ENCODE measurements at regions not wholly inside any gene's neighbourhood (a gene's known extent, or its start where the extent isn't known, plus 50 kb on each side); places are given as distances from the start of the nearest gene placed in this dataset.

DNA sequence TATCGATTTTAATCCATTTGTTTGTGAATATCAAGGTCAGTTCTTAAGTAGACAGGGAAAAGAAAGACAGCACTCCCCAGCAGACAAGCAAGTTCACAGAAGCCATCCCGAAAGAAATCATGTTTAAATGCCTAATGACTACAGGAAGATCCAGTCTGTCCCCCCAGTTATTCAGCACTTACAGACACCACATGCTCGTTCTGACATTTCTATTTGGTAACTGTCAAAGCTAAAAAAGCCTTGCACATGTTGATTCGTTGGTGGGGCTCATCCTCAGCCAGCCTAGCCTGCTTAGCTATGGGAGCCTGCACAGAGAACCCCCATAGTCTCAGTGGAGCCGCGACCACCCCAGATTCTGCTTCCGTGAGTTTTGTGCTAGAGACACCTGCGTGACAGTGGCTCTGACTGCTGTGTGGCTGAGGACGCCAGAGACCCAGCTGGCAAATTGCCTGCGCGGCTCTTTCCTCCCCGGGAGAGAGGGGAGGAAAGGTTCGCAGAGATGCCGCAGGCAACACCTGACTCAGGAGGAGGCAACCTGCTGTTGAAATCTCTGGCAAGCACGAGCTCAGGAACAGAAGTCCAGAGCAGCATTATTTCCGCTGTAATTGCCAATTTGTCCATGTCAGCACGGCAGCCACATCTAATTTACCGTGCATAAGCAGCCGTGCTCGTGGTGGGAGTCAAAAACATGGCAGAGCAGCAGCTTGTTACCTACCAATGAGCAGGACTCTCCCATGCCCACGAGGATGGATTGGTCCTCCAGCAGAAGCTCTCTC lies 194.2 kb downstream of the GPAM start:
- no peak for DNase-seq

DNA sequence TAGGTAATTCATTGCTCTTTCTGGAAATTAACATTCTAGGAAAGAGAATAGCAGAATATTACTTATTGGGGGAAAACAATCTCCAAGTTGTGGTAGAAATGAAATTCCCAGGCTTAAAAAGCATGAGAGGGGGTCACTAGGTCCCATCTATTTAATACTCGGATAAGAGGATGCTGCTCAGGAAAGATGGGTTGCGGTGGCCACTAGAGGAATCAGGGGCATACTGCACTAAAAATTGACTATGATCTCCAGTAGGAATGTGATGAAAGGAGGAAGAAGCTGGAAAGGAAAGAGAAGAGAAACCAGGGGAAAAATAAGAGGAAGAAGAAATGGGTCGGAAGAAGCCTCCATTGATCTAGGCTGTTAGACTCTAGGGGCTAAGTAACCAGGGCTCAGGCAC lies 192.8 kb downstream of the GPAM start:
- no peak for DNase-seq

DNA sequence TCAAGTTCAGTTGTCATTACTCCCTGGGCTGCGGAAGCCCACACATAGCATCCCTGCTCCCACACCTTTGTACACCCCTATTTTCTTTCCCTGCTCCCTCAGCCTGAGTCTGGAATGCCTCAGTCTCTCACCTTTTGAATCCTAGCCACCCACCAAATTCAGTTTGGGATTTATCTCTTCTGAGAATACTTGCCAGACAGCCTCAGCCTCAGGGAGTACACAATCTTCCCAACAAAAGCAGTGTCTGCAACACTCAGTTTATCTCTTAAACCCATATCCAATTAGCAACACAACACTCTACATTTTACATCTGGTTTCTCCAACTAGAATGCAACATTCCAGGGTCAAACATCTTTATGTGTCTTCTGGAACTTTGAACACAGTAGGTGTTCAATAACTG lies 190.2 kb downstream of the GPAM start:
- no peak for DNase-seq

DNA sequence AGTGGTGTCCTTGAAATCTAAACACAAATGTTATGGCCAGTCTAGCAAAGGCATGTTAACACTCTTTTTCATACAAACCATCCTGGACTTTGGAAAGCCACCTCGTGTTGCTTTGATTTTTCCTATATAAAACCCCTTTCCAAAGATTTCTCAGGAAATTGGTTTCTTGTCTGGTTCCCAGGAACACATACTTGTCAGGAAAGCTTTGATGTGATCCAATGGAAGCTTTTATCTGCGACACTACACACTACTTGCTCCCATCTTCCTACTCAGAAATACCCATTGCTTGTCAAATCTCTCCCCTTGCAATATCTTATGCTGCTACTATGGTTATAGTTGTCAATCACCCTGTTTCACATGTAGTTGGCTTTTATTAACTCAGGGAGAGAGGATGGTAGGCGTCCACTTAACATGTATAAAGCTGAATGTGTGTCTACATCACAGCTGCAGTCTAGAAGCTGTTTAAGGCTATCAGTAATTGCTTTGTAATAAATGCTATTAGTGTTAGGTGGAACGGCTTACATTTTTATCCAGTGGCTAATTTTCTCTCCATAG lies 189.6 kb downstream of the GPAM start:
- no peak for DNase-seq

DNA sequence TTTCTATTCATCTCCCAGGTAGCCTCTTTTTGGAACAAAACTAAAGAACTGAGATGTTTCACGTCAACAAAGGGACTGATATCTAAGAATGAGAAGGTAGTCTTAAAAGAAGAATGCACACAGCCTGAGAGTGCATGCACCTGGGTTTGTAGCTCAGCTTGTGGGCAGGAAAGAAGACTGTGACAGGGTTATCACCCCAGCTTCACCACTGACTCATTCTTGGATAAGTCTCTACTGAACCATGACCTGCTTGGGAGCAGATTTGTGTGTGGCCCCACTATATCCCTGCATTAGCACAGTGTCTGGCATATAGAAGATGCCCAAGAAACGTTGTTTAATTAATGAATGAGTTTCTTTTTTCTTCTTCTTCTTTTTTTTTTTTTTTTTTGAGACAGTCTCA lies 187.5 kb downstream of the GPAM start:
- no peak for DNase-seq

DNA sequence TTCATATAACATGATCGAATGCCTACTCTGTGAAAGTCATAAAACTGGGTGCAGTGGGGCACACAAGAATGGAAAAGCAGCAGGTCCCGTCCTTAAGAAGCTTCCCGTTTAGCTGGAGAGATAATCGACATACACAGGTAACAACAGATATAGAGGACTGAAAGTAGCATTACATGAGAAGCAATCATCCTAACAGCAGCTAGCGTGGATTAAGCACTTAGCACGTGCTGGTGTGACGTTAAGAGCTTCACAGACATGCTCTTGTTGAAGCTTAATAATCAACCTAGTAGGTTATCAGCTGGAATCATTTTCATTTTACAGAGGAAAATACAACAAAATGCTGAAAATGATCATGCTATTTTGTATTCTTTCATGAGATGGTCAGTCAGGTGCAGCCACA lies 184.8 kb downstream of the GPAM start:
- DNase-seq = no peak

DNA sequence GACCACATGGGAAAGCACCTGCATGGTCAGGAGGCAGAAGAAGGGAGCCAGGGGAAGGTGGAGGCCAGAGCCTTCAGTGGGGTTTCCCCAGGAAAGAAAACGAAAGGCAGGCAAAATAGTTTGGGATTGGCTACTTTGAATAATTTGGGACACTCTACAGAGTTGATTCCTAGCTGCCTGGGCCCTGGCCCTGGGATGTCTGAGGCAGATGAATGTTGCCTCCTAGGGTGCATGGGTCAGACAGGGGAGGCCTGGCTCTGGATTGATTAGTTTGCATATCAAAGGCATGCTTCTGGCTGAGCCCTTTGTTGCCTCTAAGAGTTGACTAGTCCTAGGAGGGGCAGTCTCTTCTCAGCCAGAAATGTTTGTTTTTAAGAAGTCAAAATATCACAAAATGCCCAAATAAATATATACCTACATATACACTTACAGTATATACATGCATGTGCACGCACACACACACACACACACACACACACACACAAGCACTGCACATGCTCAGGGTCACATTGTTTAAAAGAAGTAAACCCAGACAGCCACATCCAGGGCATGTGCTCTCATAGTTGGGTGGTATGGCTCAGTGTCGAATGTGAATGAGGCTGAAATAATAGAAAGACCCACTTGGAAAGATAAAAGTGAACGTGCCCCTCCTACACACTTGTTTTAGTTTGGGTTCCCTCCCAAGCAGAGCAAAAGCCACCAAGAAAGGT lies 184.2 kb downstream of the GPAM start:
- DNase-seq = no peak

DNA sequence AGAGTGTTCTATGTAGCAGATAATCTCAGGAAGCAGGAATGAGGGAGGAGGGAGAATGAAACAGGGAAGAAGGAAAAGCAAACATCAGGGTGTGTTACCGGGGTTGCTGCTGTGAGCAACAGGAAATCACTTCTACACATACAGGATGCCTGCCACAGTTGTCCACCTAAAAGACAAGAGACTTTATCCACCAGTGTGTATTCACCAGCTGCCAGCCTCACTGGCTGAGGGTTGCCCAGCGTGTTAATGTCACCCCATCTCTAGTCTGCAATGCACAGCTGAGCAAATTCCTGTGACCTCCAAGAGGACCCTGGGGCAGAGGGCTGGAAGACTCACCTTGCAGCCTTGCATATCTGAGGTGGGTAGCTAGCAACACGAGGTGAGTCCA lies 183.7 kb downstream of the GPAM start:
- no peak for DNase-seq

DNA sequence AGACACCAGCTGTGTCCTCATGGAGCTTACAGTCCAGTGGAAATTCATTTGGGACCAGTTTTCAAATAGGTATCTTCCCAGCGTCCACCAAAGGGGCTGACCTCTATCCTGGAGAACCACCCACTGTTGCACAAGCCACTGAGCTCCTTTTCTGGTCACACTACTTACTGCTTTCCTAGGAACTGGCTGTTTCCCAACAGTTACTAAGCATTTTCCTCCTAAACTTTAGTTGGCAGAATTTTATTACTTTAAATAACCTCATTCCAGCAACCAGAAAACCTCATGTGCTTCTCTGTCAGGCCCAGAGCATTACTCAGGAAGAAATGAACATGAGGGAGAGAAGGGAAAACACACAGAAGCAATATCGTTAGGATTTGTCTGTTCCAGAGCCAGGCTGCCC lies 183.1 kb downstream of the GPAM start:
- no peak for DNase-seq

DNA sequence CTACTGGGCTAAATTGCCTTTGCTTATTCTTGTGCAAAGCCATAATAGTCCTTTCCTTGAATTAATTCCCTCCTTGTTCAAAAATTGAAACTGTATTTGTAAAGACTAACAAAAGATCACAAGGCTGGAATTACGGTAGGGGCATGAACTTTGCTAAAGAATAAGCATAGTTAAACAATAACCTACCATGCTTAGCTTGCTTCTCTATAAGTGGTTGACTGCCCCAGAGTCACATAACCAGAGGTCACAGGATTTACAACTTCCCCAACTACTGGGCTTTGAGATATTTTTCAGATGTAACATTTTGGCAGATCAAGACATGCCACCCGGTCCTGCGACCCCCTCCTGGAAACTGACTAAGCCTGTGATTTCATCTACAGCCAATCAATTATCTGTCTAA lies 181.4 kb downstream of the GPAM start:
- DNase-seq = no peak

DNA sequence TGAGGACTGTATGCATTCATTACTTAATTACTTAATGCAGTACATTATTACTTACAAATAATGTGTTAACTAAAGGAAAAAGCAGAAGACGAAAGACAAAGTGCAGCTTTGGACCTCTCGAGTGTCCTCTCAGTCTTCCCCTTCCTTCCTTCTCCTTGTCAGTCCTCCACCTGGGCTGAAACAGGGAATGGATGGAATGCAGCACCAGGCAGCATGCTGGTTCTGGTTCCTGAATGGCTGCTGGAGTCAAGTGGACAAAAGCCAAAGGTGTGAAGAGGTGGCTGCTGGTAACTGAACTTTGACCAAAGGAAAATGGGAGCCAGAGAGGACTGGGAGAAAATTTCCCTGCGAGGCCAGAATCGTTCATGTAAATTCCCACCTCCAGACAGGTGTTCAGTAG lies 179.5 kb downstream of the GPAM start:
- DNase-seq = no peak

DNA sequence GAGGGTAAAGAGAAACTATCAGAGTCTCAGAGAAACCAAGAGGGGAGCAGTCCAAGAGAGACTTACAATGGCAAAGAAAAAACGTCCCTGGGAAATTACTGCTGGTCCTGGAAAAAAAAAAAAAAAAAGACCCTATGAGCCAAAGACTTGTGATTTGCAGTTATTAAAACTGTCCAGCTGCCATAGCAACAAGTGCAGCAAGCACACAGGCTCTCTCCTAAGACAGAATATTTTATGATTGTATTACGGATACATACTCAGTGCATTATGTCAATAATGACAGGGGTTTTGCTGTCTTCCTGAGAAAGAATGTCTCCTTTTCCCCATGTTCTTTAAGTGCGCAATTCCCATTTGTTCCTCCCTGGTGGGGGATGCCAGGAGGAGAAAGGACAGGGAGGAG lies 178.5 kb downstream of the GPAM start:
- no peak for DNase-seq

DNA sequence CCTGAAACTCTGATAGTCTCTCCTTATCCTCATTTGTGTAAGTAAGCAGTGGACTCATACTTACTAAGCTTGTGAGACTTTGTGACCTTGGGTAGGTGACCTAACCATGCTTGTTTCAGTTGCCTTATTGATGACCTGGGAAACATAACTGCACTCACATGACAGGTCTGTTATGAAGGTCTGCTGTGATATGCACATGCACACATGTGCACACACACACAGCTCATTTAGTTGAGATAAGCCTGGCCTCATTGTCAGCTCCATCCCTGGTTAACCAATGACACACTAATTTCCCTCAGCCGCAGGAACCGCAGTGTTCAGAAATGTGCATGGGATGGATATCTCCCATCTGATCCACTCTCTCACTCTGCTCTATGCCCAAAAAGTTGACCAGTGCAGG lies 177.2 kb downstream of the GPAM start:
- DNase-seq = no peak

DNA sequence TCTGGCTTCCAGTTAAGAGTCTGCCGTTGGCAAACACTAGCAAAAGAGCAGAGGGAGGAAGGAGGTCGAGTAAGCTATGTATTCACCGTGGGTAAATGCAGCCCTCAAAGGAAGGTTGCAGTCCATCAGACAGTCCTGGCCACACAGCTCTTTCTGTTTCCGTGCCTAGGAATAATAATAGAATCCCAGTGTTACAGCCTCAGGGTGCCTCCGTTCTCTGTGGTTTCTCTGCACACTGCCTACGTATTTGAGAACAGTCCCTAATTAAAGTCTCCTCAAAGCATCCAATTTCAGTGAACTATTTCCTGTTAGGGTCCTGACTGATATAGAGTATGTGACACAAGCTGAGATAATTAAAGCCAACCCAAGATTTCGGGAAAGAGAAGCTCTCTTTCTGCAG lies 176.7 kb downstream of the GPAM start:
- no peak for DNase-seq

DNA sequence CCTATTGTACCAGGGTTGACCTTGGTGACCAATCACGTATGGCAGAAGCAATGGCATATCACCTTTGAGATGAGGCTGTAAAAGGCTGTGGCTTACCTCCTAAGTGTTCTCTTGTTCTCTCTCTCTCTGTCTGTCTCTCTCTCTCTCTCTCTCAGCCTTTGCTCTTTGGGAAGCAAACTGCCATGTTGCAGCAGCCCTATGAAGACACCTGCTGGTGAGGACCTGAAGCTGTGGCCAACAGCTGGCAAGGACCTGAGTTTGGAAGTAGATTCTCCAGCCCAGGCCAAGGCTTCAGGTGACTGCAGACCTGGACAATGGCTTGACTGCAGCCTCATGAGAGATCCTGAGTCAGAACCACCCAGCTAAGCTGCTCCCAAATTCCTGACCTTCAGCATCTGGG lies 161.4 kb downstream of the GPAM start:
- DNase-seq = no peak

DNA sequence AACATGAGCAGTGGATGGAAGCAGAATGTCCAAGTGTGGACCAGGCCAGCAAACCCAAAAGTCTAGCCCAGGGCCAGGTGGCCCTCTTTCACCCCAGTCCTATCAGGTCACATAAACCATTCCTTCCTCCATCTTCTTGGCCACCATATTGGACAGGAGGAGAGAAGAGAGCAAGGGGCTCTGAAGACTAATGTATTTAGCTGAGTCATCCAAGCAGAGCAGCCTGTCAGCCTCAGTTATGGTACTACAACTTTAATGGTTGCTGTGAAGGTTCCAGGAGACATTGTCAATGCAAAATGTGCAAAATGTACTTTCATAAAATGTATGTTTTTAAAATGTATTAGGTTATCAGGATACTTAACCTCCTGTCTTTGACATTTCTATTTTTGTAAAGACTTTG lies 159.5 kb downstream of the GPAM start:
- no peak for DNase-seq

DNA sequence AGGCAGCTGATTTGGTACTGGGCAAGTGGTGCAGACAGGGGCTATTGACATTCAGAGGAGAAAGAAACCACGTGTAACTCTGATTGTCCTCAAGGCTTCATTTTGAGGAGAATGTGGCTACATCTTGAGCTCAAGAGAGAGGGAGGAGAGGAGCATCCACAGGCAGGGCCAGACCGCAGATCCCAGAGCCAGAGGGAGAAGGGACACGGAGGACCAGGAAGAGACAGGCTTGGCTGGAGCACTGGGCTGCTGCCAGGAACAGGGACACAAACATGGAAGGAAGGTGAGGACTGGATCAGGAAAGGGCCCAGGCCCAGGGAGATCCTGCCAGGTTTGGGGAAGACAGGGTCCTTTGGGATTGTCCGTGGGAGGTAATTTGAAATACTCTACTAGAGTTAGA lies 158.3 kb downstream of the GPAM start:
- DNase-seq = no peak

DNA sequence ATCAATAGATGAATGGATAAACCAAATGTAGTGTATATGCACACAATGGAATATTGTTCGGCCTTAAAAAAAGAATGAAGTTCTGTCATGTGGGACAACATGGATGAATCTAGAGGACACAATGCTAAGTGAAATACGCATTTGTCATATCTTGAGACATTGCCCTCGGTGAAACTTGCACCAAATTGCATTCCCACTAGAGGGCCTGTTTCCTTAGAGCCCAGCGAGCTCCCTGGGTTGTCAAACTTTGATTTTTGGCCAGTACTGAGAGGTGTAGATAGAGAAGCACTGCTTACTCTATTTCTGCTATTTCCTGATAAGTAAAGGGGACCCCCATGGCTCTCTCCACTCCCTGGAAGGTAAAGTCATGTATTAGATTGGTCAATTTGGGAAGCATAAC lies 157.1 kb downstream of the GPAM start:
- no peak for DNase-seq

DNA sequence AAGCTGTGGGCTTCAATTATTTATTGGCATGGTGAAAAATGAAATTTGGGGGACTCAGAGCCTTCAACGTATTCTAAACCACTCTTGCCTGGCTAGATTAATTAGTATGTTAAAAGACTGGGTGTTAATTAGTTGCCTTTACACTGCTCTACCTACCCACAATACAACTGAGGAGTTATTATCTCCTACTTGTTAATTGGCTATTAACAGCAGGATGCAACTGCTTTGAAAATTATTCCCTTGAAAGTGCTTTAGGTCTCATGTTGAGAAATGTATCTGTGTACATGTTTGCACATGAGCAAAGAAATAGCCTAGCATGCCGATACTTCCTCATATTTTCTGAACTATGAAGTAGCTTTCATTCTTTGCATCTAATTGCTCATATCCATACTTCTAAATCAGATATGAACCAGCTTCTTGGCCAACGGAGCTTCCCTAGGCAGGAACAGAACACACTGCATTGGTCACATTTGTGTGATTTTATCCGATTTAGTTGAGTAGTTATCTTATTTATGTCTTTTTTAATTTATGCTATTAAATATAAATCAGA lies 155.8 kb downstream of the GPAM start:
- DNase-seq = no peak

DNA sequence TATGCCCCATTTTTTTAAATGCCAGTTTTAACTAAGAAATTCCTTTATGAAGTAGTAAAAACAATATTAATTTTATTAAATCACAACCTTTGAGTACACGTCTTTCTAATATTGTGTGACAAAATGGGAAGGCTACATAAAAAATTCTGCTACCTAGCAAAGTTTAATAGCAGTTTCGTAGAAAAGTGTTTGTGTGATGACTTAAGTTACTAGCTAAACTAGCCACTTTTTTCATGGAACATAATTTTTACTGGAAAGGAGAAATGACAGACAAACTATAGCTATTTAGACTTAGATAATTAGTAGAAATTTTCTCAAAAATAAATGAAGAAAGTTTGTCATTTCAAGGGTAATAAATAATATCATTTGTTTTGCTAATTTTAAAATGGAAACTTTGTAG lies 153.1 kb downstream of the GPAM start:
- no peak for DNase-seq

DNA sequence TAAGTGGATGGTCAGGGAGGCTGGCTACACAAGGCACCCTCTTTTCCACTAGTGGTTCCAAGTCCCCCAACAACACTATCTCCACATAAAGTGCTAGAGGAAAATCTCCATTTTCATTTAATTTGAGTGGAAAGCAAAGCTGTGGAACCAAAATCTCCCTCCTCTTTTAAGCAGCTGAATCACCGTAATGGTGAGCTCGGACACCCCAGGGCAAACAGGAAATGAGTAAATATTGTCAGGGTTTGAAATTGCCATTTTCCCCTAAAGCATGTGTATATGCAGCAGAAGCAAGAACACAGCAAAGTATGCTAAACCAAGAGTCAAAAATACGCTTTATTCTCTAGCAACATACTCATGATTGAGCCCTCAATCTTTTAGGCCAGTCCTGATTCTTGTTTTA lies 143.7 kb downstream of the GPAM start:
- no peak for DNase-seq

DNA sequence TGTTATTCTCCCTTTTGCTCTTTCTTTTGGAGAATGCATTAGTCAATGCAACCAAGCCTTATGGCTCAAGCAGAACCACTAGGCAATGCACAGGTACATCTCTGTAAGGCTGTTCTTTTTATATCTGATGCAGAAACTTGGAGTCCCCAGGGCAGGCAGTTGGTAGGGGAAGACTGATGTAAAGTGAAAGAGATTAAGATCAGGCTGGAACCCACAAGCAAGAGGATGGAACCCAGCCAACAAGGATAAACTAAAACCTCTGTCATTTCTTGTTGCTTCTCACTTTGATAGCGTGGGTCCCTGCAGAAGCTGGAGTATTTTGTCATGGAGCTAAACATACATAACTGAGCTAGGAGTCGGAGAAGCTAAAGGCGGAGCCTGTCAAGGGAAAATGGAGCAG lies 142.9 kb downstream of the GPAM start:
- DNase-seq = no peak

DNA sequence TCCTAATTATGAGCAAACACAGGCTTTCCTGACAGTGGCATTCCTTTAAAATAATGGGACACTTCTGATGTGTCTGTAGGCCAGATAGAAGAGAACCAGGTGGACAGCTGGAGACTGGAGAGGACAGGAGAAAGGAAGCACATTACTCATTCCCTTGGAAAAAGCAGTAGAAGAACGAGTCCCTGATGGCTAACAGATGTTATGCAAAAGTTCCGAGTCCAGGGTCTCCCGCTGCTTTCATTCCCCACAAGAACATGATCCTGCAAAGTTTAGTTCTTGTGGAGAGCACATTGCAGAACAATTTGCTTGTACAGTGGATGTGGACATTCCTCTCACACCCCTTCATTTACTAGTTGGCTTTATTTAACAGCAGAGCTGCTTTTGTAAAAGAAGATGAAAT lies 137.6 kb downstream of the GPAM start:
- no peak for DNase-seq
